Esophagus muscularis mucosa (tissue), 3 donors: ENCODE measurements at regions not wholly inside any gene's neighbourhood (a gene's known extent, or its start where the extent isn't known, plus 50 kb on each side); places are given as distances from the start of the nearest gene placed in this dataset.

ENCODE experiments used
- CTCF ChIP-seq, 3 experiments: fragments of 200-600 bp in 2 of 3; fragments of 450-650 bp in 1 of 3; sonication (generic) in 2 of 3; IDR thresholded peaks; one replicate each; pipeline ENCODE4 v1.5.1; 2017 to 2019; ENCODE audit warnings: antibody characterized with exemption in 3 of 3, mild to moderate bottlenecking in 2 of 3, moderate library complexity in 1 of 3
- POLR2AphosphoS5 ChIP-seq, 2 donors: sonication (generic); formaldehyde crosslinking; IDR thresholded peaks; one replicate each; pipeline ENCODE4 v1.6.1; 2017; ENCODE audit warnings: antibody characterized with exemption in 2 of 2

GRCh38 chr5:86360801-86361200, 256.9 kb upstream of the COX7C start:
- TF ChIP-seq CTCF (IDR thresholded peaks at IDR 0.05) (no peak), POLR2AphosphoS5 (IDR thresholded peaks at IDR 0.05) (no peak)
